ENCODE measurements at regions not wholly inside any gene's neighbourhood (a gene's known extent, or its start where the extent isn't known, plus 50 kb on each side); places are given as distances from the start of the nearest gene placed in this dataset.

DNA sequence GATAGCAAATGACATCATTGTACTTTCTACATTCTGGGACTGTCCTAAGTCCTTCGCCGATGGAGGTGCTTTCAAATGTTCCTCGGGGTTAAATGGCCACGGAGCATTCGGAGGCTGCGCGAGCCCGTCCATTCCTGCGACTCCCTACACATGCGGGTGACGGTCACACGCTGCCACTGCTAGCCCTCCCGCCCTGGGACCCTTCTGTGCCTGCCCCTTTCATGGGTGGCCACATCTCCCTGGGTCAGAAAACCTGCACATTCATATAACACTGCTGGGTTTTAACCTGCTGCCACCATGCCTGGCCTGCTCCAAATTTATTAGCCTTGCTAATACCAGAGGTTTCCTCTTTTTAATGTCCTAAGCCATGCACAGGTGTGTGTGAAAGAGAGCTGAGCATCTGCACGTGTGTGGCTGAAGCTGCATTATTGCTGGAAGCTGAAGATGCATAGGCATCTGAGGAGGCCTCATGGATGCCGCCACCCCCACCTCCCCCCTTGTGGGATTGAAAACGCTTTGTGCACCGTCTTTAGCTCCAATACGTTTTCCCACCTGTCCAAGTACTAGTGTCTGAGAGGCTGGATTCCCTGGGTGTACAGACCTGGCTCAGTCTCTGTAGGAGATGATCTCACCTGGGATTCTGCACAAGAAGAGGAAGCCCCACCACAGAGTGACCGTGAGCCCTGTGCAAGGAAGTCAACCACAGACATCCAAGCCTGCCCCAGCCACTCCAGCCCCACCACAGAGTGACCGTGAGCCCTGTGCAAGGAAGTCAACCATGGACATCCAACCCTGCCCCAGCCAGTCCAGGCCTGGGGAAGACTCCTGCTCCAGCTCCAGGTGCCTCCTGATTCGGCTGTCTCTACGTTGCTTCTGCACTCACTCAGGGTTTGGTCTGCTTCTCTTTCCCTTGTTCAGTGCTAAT, 626.4 kb downstream of the BRD1 start:
- H3K27ac ChIP-seq = no peak overlapping the region
- intact Hi-C loops (cut with DNase I; ENCODE audit: low total_unique reads) = no loop called here
- peak in 1 of 2 donors; percentile 13 for DNase-seq

DNA sequence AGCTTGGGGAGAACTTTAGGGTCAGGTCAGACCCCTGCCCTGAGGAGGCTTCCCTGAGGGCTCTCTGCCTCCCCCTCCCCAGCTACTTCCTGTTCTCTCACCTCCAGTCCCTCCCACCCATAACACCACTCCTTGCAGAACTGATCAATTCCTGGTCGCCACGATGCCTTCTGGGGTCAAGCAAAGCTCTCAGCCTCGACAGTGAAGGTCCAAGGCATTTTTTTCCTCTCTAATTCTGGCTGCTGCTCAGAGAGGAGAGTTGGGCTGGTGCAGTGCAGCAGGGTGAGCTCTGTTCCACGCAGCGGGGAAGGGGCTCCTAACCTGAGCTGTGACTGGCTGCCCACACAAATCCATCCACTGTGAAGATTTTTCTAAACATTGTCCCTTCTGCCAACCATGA, 628.4 kb downstream of the BRD1 start:
- Histone ChIP-seq H3K27me3 (peaks cover 0 to 68% (median 12%) of the 10 kb centered on the region in 3 donors), H3K36me3 (no peaks in the 10 kb centered on the region), H3K27ac (no peak overlapping the region), H3K4me3 (no peak overlapping the region), H3K9me3 (no peaks in the 10 kb centered on the region), H3K4me1 (peaks cover 0 to 9% (median 0%) of the 10 kb centered on the region in 4 donors)
- 55 to 80% (median 68%) methylated on average over 4 to 5 of the region's 5 CpGs for WGBS, 5 donors
- DNase-seq = no peak
- intact Hi-C loops (cut with DNase I; ENCODE audit: low total_unique reads) = no loop called here
- no peak for TF ChIP-seq POLR2AphosphoS5 (IDR thresholded peaks at IDR 0.05)
- TF ChIP-seq EP300 (IDR thresholded peaks at IDR 0.05) = no peak
- no peak for TF ChIP-seq CTCF (IDR thresholded peaks at IDR 0.05)
- no peak for TF ChIP-seq POLR2A (IDR thresholded peaks at IDR 0.05)

More for the DNA sequence above, 626.4 kb downstream of the BRD1 start:
- TF ChIP-seq POLR2A (IDR thresholded peaks at IDR 0.05) = no peak
- TF ChIP-seq CTCF (IDR thresholded peaks at IDR 0.05) = no peak
- no peak for TF ChIP-seq EP300 (IDR thresholded peaks at IDR 0.05)
- TF ChIP-seq POLR2AphosphoS5 (IDR thresholded peaks at IDR 0.05) = no peak
- H3K36me3 ChIP-seq = no peaks in the 10 kb centered on the region
- H3K27me3 ChIP-seq = peaks cover 0 to 85% (median 12%) of the 10 kb centered on the region in 3 donors
- no peaks in the 10 kb centered on the region for H3K9me3 ChIP-seq
- no peak overlapping the region for H3K4me3 ChIP-seq
- WGBS, 5 donors = 83 to 85% (median 84%) methylated on average over 22 of the region's 22 CpGs
- peaks cover 0 to 9% (median 0%) of the 10 kb centered on the region in 4 donors for H3K4me1 ChIP-seq

- TF ChIP-seq POLR2A (IDR thresholded peaks at IDR 0.05) (no peak), CTCF (IDR thresholded peaks at IDR 0.05) (no peak), POLR2AphosphoS5 (IDR thresholded peaks at IDR 0.05) (no peak)
- Histone ChIP-seq H3K36me3 (no peaks in the 10 kb centered on the region), H3K27ac (no peak overlapping the region), H3K27me3 (peaks cover 0 to 68% (median 12%) of the 10 kb centered on the region in 3 donors), H3K4me3 (no peak overlapping the region), H3K4me1 (peaks cover 0 to 9% (median 0%) of the 10 kb centered on the region in 4 donors), H3K9me3 (no peaks in the 10 kb centered on the region)
- DNase-seq = no peak
- WGBS, 5 donors = 74 to 87% (median 80%) methylated on average over 6 of the region's 6 CpGs
- intact Hi-C loops (cut with DNase I; ENCODE audit: low total_unique reads) = no loop called here
These were observed 629.0 kb downstream of the BRD1 start for GRCh38 chr22:49198705-49199084.

DNA sequence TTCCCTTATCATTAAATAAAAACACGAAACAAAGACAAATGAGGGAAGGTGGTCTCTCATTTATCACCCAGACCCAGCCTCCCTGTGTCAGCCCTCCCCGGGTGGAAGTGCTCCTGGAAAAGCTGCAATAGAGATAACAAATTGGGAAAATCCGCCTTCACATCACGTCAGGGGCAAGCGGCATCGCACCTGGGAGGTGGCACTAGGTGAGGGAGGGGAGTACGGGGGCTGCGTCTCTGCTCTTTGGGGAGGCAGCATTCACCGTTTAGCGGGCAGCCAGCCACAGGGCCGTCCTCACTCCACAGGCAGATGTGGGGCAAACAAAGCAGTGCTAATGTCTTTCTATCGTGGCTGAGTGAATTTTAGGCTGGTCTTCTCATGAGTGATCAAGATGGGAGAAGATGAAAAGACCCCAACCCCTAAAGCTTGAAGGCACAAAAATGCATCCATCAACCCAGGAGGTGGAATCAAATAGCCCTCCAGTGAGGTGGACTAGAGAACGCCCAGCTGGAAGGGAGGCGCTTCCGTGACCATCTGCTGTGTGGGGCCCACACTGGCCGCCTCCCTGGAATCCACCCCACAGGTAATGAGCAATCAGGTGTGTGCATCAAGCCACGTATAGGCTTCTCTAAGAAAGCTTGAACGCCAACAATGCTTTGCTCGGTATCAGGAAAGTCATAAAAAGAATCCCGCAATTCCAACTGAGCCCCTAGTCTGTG, 629.5 kb downstream of the BRD1 start:
- Histone ChIP-seq H3K4me1 (peaks cover 0 to 9% (median 0%) of the 10 kb centered on the region in 4 donors), H3K9me3 (no peaks in the 10 kb centered on the region), H3K4me3 (no peak overlapping the region), H3K36me3 (no peaks in the 10 kb centered on the region), H3K27ac (no peak overlapping the region), H3K27me3 (peaks cover 0 to 64% (median 12%) of the 10 kb centered on the region in 3 donors)
- 45 to 58% (median 48%) methylated on average over 19 to 20 of the region's 20 CpGs for WGBS, 5 donors
- no peak for TF ChIP-seq CTCF (IDR thresholded peaks at IDR 0.05)
- intact Hi-C loops (cut with DNase I; ENCODE audit: low total_unique reads) = no loop called here
- no peak for DNase-seq
